Neural crest cell (in vitro differentiated cells): ENCODE measurements at regions not wholly inside any gene's neighbourhood (a gene's known extent, or its start where the extent isn't known, plus 50 kb on each side); places are given as distances from the start of the nearest gene placed in this dataset.

Experiments
- DNase-seq: peaks from one replicate; pipeline ENCODE4 v3.0.0; 2021; ENCODE audit warnings: low read depth, mixed read lengths, low spot score
- H3K27ac Mint-ChIP-seq: one replicate; pipeline ENCODE4 v1.8.0; 2021; ENCODE audit warnings: mild to moderate bottlenecking, mixed read lengths; ENCODE audit not compliant: unreplicated experiment
- H3K27me3 Mint-ChIP-seq: 2 replicates; pipeline ENCODE4 v1.8.0; 2021; ENCODE audit warnings: low read depth, mild to moderate bottlenecking, mixed read lengths
- H3K36me3 Mint-ChIP-seq: 2 replicates; pipeline ENCODE4 v1.8.0; 2021; ENCODE audit warnings: low read depth, mild to moderate bottlenecking, mixed read lengths
- H3K4me1 Mint-ChIP-seq: 2 replicates; pipeline ENCODE4 v1.8.0; 2021; ENCODE audit warnings: mixed read lengths
- H3K4me3 Mint-ChIP-seq: one replicate; pipeline ENCODE4 v1.8.0; 2021; ENCODE audit warnings: mild to moderate bottlenecking, mixed read lengths
- H3K9me3 Mint-ChIP-seq: 2 replicates; pipeline ENCODE4 v1.8.0; 2021; ENCODE audit warnings: mixed read lengths
- TF ChIP-seq, protein P1 (sequence below): fragments of 200-600 bp; sonication (generic); conservative IDR thresholded peaks from 2 replicates; pipeline ENCODE4 v1.5.0; 2021; ENCODE audit warnings: antibody characterized with exemption, mild to moderate bottlenecking

GRCh38 chr14:101446387-101446969 is 114.8 kb upstream of the DIO3 start:
- Mint-ChIP-seq H3K27me3 (peaks cover 13% of the 10 kb centered on the region), H3K27ac (no peak overlapping the region), H3K4me1 (no peaks in the 10 kb centered on the region), H3K36me3 (no peaks in the 10 kb centered on the region), H3K4me3 (no peak overlapping the region), H3K9me3 (no peaks in the 10 kb centered on the region)
- no peak for DNase-seq
- TF ChIP-seq, protein P1, sequence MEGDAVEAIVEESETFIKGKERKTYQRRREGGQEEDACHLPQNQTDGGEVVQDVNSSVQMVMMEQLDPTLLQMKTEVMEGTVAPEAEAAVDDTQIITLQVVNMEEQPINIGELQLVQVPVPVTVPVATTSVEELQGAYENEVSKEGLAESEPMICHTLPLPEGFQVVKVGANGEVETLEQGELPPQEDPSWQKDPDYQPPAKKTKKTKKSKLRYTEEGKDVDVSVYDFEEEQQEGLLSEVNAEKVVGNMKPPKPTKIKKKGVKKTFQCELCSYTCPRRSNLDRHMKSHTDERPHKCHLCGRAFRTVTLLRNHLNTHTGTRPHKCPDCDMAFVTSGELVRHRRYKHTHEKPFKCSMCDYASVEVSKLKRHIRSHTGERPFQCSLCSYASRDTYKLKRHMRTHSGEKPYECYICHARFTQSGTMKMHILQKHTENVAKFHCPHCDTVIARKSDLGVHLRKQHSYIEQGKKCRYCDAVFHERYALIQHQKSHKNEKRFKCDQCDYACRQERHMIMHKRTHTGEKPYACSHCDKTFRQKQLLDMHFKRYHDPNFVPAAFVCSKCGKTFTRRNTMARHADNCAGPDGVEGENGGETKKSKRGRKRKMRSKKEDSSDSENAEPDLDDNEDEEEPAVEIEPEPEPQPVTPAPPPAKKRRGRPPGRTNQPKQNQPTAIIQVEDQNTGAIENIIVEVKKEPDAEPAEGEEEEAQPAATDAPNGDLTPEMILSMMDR = no peak

- no peaks in the 10 kb centered on the region for H3K36me3 Mint-ChIP-seq
- peaks cover 2% of the 10 kb centered on the region for H3K9me3 Mint-ChIP-seq
- H3K4me1 Mint-ChIP-seq = no peaks in the 10 kb centered on the region
- no peak overlapping the region for H3K4me3 Mint-ChIP-seq
- H3K27me3 Mint-ChIP-seq = peaks cover 37% of the 10 kb centered on the region
- no peak for DNase-seq
- TF ChIP-seq, protein P1 = no peak
- H3K27ac Mint-ChIP-seq = no peak overlapping the region
Measured at GRCh38 chr14:101449114-101449513, 112.2 kb upstream of the DIO3 start.

- Mint-ChIP-seq H3K4me1 (peaks cover 10% of the 10 kb centered on the region), H3K36me3 (no peaks in the 10 kb centered on the region), H3K27me3 (peaks cover 57% of the 10 kb centered on the region), H3K27ac (no peak overlapping the region), H3K9me3 (peaks cover 3% of the 10 kb centered on the region), H3K4me3 (no peak overlapping the region)
- TF ChIP-seq, protein P1 = no peak
- no peak for DNase-seq
Measured at GRCh38 chr14:101451166-101451565, 110.1 kb upstream of the DIO3 start.

GRCh38 chr14:101453225-101453624 is 108.1 kb upstream of the DIO3 start:
- Mint-ChIP-seq H3K9me3 (peaks cover 3% of the 10 kb centered on the region), H3K36me3 (no peaks in the 10 kb centered on the region), H3K27ac (no peak overlapping the region), H3K4me3 (no peak overlapping the region), H3K4me1 (peaks cover 20% of the 10 kb centered on the region), H3K27me3 (peaks cover 63% of the 10 kb centered on the region)
- TF ChIP-seq, protein P1 = no peak
- no peak for DNase-seq

GRCh38 chr14:101454229-101454628 is 107.1 kb upstream of the DIO3 start:
- H3K27me3 Mint-ChIP-seq = peaks cover 66% of the 10 kb centered on the region
- TF ChIP-seq, protein P1 = no peak
- H3K27ac Mint-ChIP-seq = peak overlapping the region; percentile 43
- peaks cover 3% of the 10 kb centered on the region for H3K9me3 Mint-ChIP-seq
- H3K4me1 Mint-ChIP-seq = peaks cover 20% of the 10 kb centered on the region
- no peaks in the 10 kb centered on the region for H3K36me3 Mint-ChIP-seq
- DNase-seq = no peak
- H3K4me3 Mint-ChIP-seq = no peak overlapping the region
